ENCODE measurements at regions not wholly inside any gene's neighbourhood (a gene's known extent, or its start where the extent isn't known, plus 50 kb on each side); places are given as distances from the start of the nearest gene placed in this dataset.

- Histone ChIP-seq H3K27ac (ENCODE audit: insufficient read depth, low read length) (no peak overlapping the region), H3K9me1 (ENCODE audit: insufficient read depth, low read length) (no peaks in the 10 kb centered on the region), H2BK20ac (ENCODE audit: low read depth, low read length) (no peak overlapping the region), H3K23ac (ENCODE audit: low read depth, low read length) (no peak overlapping the region), H3K36me3 (ENCODE audit: control insufficient read depth, insufficient read depth, low read length) (no peaks in the 10 kb centered on the region), H3K9me3 (ENCODE audit: control insufficient read depth, insufficient read depth, low read length) (no peaks in the 10 kb centered on the region), H3K4me2 (ENCODE audit: low read depth, low read length) (no peak overlapping the region), H3K14ac (replicated peaks; ENCODE audit: low read depth, low read length) (no peak overlapping the region), H4K5ac (ENCODE audit: low read depth, low read length) (no peak overlapping the region), H3K56ac (ENCODE audit: extremely low read depth, insufficient read depth, low read length) (no peak overlapping the region), H2AK9ac (replicated peaks; ENCODE audit: low read depth, low read length, poor library complexity) (no peak overlapping the region), H3K9ac (ENCODE audit: low read depth, low read length) (no peak overlapping the region), H2BK15ac (ENCODE audit: low read depth, low read length) (no peak overlapping the region), H3K27me3 (ENCODE audit: control insufficient read depth, insufficient read depth, low read length) (peaks cover 22% of the 10 kb centered on the region), H3K4ac (ENCODE audit: low read depth, low read length) (no peak overlapping the region), H3K4me1 (ENCODE audit: control insufficient read depth, insufficient read depth, low read length) (no peaks in the 10 kb centered on the region), H4K91ac (ENCODE audit: insufficient read depth, low read depth, low read length) (no peak overlapping the region), H3K4me3 (ENCODE audit: insufficient read depth, low read depth, low read length) (no peak overlapping the region), H2BK120ac (ENCODE audit: low read depth, low read length) (no peak overlapping the region), H2BK5ac (ENCODE audit: low read depth, low read length, poor library complexity, severe bottlenecking) (no peak overlapping the region), H3K18ac (ENCODE audit: low read depth, low read length) (no peak overlapping the region), H4K20me1 (ENCODE audit: insufficient read depth, low read length) (no peaks in the 10 kb centered on the region), H2AK5ac (ENCODE audit: low read depth, low read length) (no peak overlapping the region), H3K79me1 (ENCODE audit: low read depth in 1 of 2, low read length in 2 of 2) (no peaks in the 10 kb centered on the region), H4K8ac (ENCODE audit: low read depth in 2 of 2, low read length in 2 of 2) (no peak overlapping the region), H2AFZ (replicated peaks; ENCODE audit: low read length, poor library complexity) (no peak overlapping the region)
- intact Hi-C loops (cut with micrococcal nuclease) (no loop called here), in situ Hi-C loops (cut with MboI; ENCODE audit: low sequenced_read_pairs) (no loop called here), dilution Hi-C loops (cut with HindIII; ENCODE audit: low sequenced_read_pairs, unreplicated experiment) (no loop called here)
- CTCF ChIA-PET, result no interaction called here
- no peak for TF ChIP-seq MAZ (IDR thresholded peaks at IDR 0.05; ENCODE audit: borderline replicate concordance, low read depth, low read length)
- TF ChIP-seq CHD1 (IDR thresholded peaks at IDR 0.05; ENCODE audit: low read depth, low read length), result no peak
- TF ChIP-seq RCOR1 (IDR thresholded peaks at IDR 0.05; ENCODE audit: insufficient replicate concordance, low read length), result no peak
- no peak for TF ChIP-seq NFE2L2 (IDR thresholded peaks at IDR 0.05; ENCODE audit: low read depth, low read length)
- no peak for TF ChIP-seq POLR2A (IDR thresholded peaks at IDR 0.05; ENCODE audit: low read depth, low read length)
- no peak for TF ChIP-seq MXI1 (IDR thresholded peaks at IDR 0.05; ENCODE audit: borderline replicate concordance, low read depth, low read length)
- no peak for TF ChIP-seq USF2 (IDR thresholded peaks at IDR 0.05; ENCODE audit: low read depth, low read length)
- no peak for TF ChIP-seq ELK1 (IDR thresholded peaks at IDR 0.05; ENCODE audit: borderline replicate concordance, low read depth, low read length)
- DNase-seq, result no peak
- POLR2A ChIA-PET (ENCODE audit: unreplicated experiment), result no interaction called here
- no CpG with 5 or more reads among the region's 5 CpGs for whole genome bisulfite sequencing, 2 experiments (ENCODE audit: extremely low coverage in 2 of 2, insufficient read length in 1 of 2)
- BruUV-seq (replicated peaks), result no TSS peak
- no peak for ATAC-seq (ENCODE audit: low read depth)
These were observed 141.7 kb upstream of the PROK2 start for GRCh38 chr3:71926616-71927015.

All from IMR-90 (cell line).